ENCODE measurements at regions not wholly inside any gene's neighbourhood (a gene's known extent, or its start where the extent isn't known, plus 50 kb on each side); places are given as distances from the start of the nearest gene placed in this dataset.
A peak's percentile ranks its signal among the peaks of the same experiment; 100 is the strongest.
"Not testable (repeated sequence)": the region's sequence is repeated elsewhere in the genome, so short reads cannot be mapped to it uniquely, and the experiment has no call there.

DNA sequence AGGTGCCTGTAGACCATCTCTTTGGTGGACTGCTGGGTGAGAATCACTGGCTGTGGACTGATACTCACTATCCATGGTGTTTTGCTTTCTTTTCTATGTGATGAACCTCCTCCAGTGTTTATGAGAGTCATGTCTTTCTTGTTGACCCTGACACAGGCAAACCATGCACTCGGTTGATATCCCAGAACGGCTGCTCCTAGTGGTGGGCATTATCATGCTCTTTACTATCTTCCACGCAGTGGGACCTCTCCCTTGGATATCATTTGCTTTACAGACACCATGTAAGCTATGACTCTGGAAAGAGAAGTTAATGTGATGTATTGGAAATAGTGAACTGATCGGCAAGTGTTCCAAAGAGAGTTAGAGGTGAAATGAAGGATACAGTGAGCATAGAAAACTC lies 1455.6 kb downstream of the BRINP3 start:
- no peak for DNase-seq (ENCODE audit: low spot score)

- no peak for DNase-seq (ENCODE audit: low spot score)
Observed at GRCh38 chr1:189027512-189027911, 1450.2 kb downstream of the BRINP3 start.

GRCh38 chr1:189033169-189033568 lies 1444.5 kb downstream of the BRINP3 start:
- DNase-seq (ENCODE audit: low spot score), result no peak

- no peak for DNase-seq (ENCODE audit: low spot score)
Observed at GRCh38 chr1:189036628-189037027, 1441.0 kb downstream of the BRINP3 start.

- no peak for DNase-seq (ENCODE audit: low spot score)
Observed at GRCh38 chr1:189046127-189046526, 1431.5 kb downstream of the BRINP3 start.

DNA sequence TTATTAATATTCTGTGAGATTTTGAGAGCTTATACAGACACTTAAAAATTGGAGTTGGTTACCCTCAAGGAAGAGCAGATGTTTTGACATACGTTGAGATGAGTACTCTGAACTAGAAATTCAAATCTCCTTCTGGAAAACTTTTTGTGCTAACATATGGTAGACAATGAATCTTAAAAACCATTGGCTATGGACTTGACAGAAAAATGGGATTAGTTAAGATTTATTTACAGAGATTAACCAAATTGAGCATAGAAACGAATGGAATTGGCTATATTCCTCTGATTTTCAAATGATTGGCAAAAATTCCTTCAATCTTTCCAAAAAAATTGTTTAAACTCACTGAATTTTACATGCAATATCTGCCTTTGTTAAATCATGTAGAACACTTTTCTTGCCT lies 1392.9 kb downstream of the BRINP3 start:
- DNase-seq (ENCODE audit: low spot score), result no peak

DNA sequence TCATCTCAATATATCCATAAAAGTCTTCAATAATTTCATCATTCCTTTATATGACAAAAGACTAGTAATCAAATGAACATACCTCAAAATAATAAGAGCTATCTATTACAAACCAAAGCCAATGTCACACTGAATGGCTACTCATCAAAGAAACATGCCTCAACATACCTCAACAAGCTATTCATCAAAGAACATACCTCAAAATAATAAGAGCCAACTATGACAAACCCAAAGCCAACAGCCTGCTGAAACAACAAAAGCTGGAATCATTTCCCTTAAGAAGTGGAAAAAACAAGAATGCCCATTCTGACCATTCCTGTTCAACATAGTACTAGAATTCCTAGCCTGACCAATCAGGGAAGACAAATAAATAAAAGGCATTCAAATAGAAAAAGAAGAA lies 1373.7 kb downstream of the BRINP3 start:
- no peak for DNase-seq (ENCODE audit: low spot score)

DNA sequence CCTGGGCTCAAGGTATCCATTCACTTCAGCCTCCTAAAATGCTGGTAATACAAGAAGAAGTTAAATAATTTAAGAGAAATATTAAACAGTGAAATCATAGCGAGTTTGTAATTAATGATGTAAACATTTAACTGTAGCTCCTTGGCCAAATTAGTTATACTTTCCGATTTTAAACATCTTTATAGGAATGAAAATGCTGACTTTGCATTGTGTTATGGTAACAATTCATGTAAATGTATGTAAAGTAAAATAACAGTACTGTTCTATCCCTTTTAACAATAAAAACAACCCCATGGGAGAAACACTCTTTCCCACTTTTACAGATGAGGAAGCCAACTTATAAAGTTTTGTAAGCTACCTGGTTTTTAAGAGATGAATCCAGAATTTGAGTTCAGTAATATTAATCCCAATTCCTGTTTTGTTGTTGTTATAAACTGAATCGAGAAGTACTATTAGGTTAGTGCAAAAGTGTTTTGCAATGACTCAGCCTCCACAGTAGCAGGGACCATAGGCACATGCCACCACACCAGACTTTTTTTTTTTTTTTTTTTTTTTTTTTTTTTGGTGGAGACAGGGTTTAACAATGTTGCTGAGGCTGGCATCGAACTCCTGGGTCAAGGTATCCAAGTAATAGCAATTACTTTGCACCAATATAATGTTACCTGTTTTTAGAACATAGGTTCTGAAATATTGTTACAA lies 1360.4 kb downstream of the BRINP3 start:
- peak; percentile 36 for DNase-seq (ENCODE audit: low spot score)

GRCh38 chr1:189121941-189122340 lies 1355.7 kb downstream of the BRINP3 start:
- DNase-seq (ENCODE audit: low spot score), result no peak

- DNase-seq (ENCODE audit: low spot score), result no peak
Observed at GRCh38 chr1:189125694-189126093, 1352.0 kb downstream of the BRINP3 start.

DNA sequence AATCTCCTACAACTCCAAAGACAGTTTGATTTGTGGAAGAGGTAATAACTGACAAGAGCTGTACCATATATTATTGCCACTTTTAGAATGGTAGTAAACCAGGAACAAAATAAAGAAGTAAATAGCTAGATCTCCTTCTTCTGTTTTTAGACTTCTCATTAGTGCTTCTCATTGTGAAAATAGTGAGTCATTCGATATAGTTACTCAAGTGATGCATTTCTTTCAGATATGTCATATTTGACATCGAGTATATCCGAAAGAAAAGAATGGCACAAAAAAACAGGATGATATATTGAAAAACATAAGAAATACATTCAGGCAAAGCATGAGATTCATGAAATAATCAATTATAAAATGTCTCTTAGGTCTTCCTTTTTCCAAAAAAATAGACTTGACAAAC lies 1346.1 kb downstream of the BRINP3 start:
- no peak for DNase-seq (ENCODE audit: low spot score)

DNA sequence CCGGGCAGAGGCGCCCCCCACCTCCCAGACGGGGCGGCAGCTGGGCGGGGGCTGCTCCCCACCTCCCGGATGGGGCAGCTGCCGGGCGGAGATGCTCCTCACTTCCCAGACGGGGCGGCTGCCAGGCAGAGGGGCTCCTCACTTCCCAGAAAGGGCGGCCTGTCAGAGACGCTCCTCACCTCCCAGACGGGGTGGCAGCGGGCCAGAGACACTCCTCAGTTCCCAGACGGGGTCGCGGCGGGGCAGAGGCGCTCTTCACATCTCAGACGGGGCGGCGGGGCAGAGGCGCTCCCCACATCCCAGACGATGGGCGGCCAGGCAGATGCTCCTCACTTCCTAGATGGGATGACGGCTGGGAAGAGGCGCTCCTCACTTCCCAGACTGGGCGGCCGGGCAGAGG lies 1337.9 kb downstream of the BRINP3 start:
- DNase-seq (ENCODE audit: low spot score), result not testable (repeated sequence)

DNA sequence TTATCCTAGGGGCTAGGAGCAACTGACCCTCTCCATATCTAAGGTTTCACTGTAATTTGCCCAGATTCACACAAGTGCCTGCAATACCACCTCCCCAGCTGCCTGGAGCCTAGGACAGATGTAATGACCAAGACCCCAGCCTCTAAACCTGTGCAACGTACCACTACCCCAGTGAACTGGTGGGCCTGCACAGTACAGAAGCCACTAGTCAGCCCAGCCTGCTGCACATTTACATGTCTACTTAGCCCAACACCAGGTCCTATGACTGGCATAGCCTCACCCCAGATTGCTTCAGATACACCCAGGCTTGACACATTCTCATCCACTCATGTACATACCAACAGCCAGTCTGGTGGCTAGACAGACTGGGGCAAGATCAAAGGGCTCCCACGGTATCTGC lies 1336.6 kb downstream of the BRINP3 start:
- DNase-seq (ENCODE audit: low spot score), result no peak

DNA sequence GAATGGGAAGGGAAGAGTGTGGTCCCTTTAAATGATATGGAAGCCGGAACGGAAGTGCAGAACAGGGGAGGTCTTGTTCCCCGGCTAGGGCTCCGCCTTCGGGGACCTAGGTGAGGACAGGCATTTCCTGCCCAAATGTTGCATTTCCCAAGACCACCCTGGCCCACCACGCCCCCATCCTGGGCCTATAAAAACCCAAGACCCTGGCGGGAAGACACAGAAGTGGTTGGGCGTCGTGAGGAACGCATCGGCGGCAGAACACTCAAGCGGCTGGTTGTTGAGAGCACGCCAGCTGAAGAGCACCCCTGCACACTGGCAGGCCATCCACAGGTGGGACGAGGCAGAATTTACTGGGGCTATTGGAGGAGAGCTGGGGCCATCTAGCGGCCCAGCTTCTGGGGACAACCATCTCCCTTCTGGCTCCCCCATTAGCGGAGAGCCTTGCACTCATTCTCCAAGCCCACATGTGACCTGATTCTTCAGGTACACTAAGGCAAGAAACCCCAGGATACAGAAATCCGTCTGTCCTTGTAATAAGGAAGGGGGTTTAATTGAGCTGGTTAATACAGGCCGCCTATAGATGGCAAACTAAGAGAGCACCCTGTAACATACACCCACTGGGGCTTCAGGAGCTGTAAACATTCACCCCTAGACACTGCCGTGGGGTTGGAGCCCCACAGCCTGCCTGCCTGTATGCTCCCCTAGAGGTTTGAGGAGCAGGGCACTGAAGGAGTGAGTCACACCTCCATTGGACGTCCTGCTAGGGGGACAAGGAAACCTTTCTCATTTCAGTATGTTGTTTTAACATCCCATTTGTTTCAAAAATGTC lies 1327.9 kb downstream of the BRINP3 start:
- DNase-seq (ENCODE audit: low spot score), result no peak

GRCh38 chr1:189150624-189151023 lies 1327.0 kb downstream of the BRINP3 start:
- DNase-seq (ENCODE audit: low spot score), result no peak

DNA sequence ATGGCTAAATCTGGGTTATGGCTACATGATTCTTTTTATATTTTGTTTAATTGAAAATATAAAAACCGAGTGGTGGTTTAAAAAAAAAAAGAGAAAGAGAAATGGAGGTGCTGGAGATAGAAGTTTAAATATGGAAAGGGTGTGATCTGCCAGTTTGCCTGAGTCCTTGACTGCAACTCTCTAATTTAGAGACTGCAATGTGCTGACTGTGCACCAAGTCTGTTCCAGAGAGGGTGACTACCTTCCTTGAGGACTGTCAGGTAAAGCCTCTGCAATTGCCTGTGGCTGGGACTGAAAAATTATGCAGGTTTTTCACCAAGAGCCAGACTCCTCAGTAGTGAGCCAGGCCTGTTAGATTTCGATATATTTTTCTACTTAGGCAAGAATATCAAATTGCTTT lies 1326.3 kb downstream of the BRINP3 start:
- DNase-seq (ENCODE audit: low spot score), result no peak

GRCh38 chr1:189152685-189153084 lies 1325.0 kb downstream of the BRINP3 start:
- no peak for DNase-seq (ENCODE audit: low spot score)

- no peak for DNase-seq (ENCODE audit: low spot score)
Observed at GRCh38 chr1:189158155-189158554, 1319.5 kb downstream of the BRINP3 start.

DNA sequence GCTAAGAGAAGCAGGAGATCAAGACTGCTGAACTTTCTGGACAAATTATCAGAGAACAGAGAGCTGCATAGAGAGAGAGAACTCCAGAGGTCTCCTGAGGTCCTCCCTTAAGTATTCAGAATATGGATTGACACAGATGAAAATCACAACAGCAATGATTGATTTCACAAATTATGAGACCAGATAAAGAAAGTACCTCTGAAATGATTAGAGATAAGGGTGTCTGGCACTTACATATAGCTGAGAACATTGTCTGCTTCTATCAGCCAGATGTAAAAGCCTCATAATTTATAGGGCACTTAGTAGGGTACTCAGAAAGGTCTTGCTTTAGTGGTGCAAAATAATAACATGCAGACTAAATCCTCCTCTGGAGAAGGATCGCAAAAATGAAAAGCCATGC lies 1301.8 kb downstream of the BRINP3 start:
- DNase-seq (ENCODE audit: low spot score), result no peak

- no peak for DNase-seq (ENCODE audit: low spot score)
Observed at GRCh38 chr1:189180057-189180456, 1297.6 kb downstream of the BRINP3 start.

- no peak for DNase-seq (ENCODE audit: low spot score)
Observed at GRCh38 chr1:189185097-189185496, 1292.6 kb downstream of the BRINP3 start.

DNA sequence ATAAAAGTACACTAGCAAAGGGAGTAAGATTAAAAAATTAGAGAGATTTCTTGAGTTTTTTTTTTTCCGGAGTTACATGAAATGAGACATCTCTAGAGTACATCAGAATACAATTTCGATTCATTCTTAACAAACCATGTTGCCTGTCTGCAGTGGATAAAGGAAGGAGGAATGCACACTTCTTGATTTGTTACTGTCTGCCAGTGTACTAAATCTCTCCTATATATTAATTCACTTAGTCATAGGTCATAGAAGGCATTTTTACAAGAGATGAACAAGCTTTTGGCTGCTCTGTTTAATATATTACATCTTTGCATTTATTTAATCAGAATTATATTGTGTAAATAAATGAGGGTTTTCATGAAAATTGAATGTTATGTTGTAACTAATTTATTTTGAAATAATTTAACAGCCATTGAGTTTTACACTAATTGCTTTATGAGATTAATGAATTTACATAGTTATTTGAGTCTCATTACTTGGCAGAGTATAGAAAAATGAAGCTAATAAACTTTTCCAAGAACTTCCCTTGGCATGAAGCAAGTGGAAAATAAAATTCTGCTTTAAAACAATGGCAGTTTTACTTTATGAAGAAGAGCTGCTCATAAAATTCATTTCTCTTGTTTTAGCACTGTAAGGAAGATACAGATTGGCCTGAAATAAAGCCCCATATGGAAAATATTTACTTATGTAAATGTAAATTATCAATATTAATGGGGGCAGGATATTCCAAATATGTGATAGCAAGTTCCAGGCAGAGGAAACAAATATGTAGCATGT lies 1284.7 kb downstream of the BRINP3 start:
- DNase-seq (ENCODE audit: low spot score), result no peak

DNA sequence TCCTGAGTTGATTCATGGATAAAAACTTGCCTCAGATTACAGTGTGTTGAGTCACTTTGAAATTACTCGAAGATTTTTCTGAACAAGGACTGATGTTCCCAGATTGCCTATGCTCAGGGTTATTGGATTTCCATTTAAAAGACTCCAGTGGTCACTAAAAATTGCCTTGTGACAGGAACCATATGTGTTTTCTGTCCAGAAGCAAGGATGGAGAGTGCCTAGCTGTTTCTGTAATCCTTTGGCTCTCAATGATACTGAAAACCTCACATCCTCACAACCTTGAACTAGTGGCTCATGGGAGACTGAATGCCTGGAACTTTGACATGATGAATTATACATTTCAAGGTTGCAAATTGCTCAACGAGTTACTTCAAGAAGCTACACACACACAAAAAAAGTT lies 1271.8 kb downstream of the BRINP3 start:
- no peak for DNase-seq (ENCODE audit: low spot score)

Data from H4 (cell line).